ENCODE measurements at regions not wholly inside any gene's neighbourhood (a gene's known extent, or its start where the extent isn't known, plus 50 kb on each side); places are given as distances from the start of the nearest gene placed in this dataset.

- TF ChIP-seq, protein P1, sequence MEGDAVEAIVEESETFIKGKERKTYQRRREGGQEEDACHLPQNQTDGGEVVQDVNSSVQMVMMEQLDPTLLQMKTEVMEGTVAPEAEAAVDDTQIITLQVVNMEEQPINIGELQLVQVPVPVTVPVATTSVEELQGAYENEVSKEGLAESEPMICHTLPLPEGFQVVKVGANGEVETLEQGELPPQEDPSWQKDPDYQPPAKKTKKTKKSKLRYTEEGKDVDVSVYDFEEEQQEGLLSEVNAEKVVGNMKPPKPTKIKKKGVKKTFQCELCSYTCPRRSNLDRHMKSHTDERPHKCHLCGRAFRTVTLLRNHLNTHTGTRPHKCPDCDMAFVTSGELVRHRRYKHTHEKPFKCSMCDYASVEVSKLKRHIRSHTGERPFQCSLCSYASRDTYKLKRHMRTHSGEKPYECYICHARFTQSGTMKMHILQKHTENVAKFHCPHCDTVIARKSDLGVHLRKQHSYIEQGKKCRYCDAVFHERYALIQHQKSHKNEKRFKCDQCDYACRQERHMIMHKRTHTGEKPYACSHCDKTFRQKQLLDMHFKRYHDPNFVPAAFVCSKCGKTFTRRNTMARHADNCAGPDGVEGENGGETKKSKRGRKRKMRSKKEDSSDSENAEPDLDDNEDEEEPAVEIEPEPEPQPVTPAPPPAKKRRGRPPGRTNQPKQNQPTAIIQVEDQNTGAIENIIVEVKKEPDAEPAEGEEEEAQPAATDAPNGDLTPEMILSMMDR (IDR thresholded peaks at IDR 0.05) = no peak
- TF ChIP-seq POLR2A (IDR thresholded peaks at IDR 0.05) = no peak
Measured at GRCh38 chr4:23685471-23685870, 204.4 kb downstream of the PPARGC1A start.
